GM23338 (cell line): ENCODE measurements at regions not wholly inside any gene's neighbourhood (a gene's known extent, or its start where the extent isn't known, plus 50 kb on each side); places are given as distances from the start of the nearest gene placed in this dataset.
"Not testable (repeated sequence)": the region's sequence is repeated elsewhere in the genome, so short reads cannot be mapped to it uniquely, and the experiment has no call there.

Experiments
- ATAC-seq: fragments of 200-7000 bp; cut with Tn5 transposase; 3 replicates; pipeline ENCODE4 v1.9.1; 2020
- DNase-seq: peaks from one replicate; pipeline ENCODE4 v3.0.0-alpha.2; 2015; ENCODE audit warnings: low spot score
- H2AFZ ChIP-seq: fragments of 200-600 bp; sonication (generic); 2 replicates; pipeline ENCODE4 v1.8.0; 2016; ENCODE audit warnings: antibody characterized with exemption, mild to moderate bottlenecking, moderate library complexity
- H3F3A ChIP-seq: fragments of 200-600 bp; sonication (generic); replicated peaks from 2 replicates; pipeline ENCODE4 v1.8.0; 2017; ENCODE audit warnings: antibody characterized with exemption, mixed run types, low read depth
- H3K27ac ChIP-seq: fragments of 200-600 bp; sonication (generic); 2 replicates; pipeline ENCODE4 v1.6.1; 2016; ENCODE audit warnings: low read depth
- H3K27me3 ChIP-seq: fragments of 200-600 bp; sonication (generic); 2 replicates; pipeline ENCODE4 v1.8.0; 2016; ENCODE audit warnings: mild to moderate bottlenecking, mixed run types, moderate library complexity; ENCODE audit not compliant: insufficient read depth
- H3K36me3 ChIP-seq: fragments of 200-600 bp; sonication (generic); 2 replicates; pipeline ENCODE4 v1.8.0; 2016; ENCODE audit warnings: mild to moderate bottlenecking; ENCODE audit not compliant: insufficient read depth
- H3K4me1 ChIP-seq: fragments of 200-600 bp; sonication (generic); 2 replicates; pipeline ENCODE4 v1.8.0; 2016; ENCODE audit warnings: mild to moderate bottlenecking, moderate library complexity; ENCODE audit not compliant: insufficient read depth
- H3K4me2 ChIP-seq: fragments of 200-600 bp; sonication (generic); 2 replicates; pipeline ENCODE4 v1.7.1; 2017; ENCODE audit warnings: mixed run types
- H3K4me3 ChIP-seq: fragments of 200-600 bp; sonication (generic); 2 replicates; pipeline ENCODE4 v1.6.1; 2016; ENCODE audit warnings: mixed run types
- H3K79me2 ChIP-seq: fragments of 200-600 bp; sonication (generic); replicated peaks from 2 replicates; pipeline ENCODE4 v1.8.0; 2017; ENCODE audit warnings: mild to moderate bottlenecking; ENCODE audit not compliant: insufficient read depth
- H3K9me2 ChIP-seq: fragments of 200-600 bp; sonication (generic); 2 replicates; pipeline ENCODE4 v1.8.0; 2017; ENCODE audit not compliant: insufficient read depth
- H4K20me1 ChIP-seq: fragments of 200-600 bp; sonication (generic); replicated peaks from 2 replicates; pipeline ENCODE4 v1.8.0; 2017; ENCODE audit warnings: mild to moderate bottlenecking; ENCODE audit not compliant: insufficient read depth
- H3K27ac Mint-ChIP-seq: 2 replicates; pipeline ENCODE4 v1.8.0; 2020; ENCODE audit warnings: inconsistent platforms, mild to moderate bottlenecking, moderate library complexity, mixed read lengths
- H3K27me3 Mint-ChIP-seq: 3 replicates; pipeline ENCODE4 v1.8.0; 2022; ENCODE audit warnings: low read depth, mild to moderate bottlenecking, moderate library complexity, mixed read lengths, inconsistent platforms; ENCODE audit not compliant: insufficient read depth, poor library complexity
- H3K36me3 Mint-ChIP-seq: 3 replicates; pipeline ENCODE4 v1.8.0; 2021; ENCODE audit warnings: low read depth, mild to moderate bottlenecking, inconsistent platforms, moderate library complexity, mixed read lengths
- H3K4me1 Mint-ChIP-seq: 3 replicates; pipeline ENCODE4 v1.8.0; 2020; ENCODE audit warnings: mild to moderate bottlenecking, inconsistent platforms, mixed read lengths
- H3K4me3 Mint-ChIP-seq: 3 replicates; pipeline ENCODE4 v1.8.0; 2021; ENCODE audit warnings: moderate library complexity, mild to moderate bottlenecking, inconsistent platforms, mixed read lengths
- H3K9me3 Mint-ChIP-seq: 3 replicates; pipeline ENCODE4 v1.8.0; 2020; ENCODE audit warnings: moderate library complexity, mild to moderate bottlenecking, inconsistent platforms, mixed read lengths
- EZH2 ChIP-seq: fragments of 200-600 bp; sonication (generic); IDR thresholded peaks from one replicate; pipeline ENCODE4 v1.8.0; 2017; ENCODE audit warnings: antibody characterized with exemption, mild to moderate bottlenecking, low read depth; ENCODE audit not compliant: unreplicated experiment
- EZH2phosphoT487 ChIP-seq: fragments of 200-600 bp; sonication (generic); IDR thresholded peaks from one replicate; pipeline ENCODE4 v1.8.1; 2018; ENCODE audit warnings: antibody characterized with exemption; ENCODE audit not compliant: unreplicated experiment
- NANOG ChIP-seq: IDR thresholded peaks from 2 replicates; pipeline ENCODE4 v1.6.1; 2016; ENCODE audit warnings: antibody characterized with exemption, borderline replicate concordance
- REST ChIP-seq: IDR thresholded peaks from one replicate; pipeline ENCODE4 v1.6.1; 2018; ENCODE audit warnings: antibody characterized with exemption; ENCODE audit not compliant: unreplicated experiment
- ZNF114 ChIP-seq: fragments of 250-450 bp; sonication (Bioruptor Pico); IDR thresholded peaks from 2 replicates; pipeline ENCODE4 v1.5.0; 2020; ENCODE audit warnings: mild to moderate bottlenecking, moderate library complexity
- ZNF331 ChIP-seq: fragments of 250-450 bp; sonication (Bioruptor Pico); IDR thresholded peaks from 2 replicates; pipeline ENCODE4 v1.5.0; 2020; ENCODE audit warnings: low read depth, mild to moderate bottlenecking, moderate library complexity
- ZNF462 ChIP-seq: fragments of 250-450 bp; sonication (Bioruptor Pico); IDR thresholded peaks from 2 replicates; pipeline ENCODE4 v1.5.0; 2020; ENCODE audit warnings: mild to moderate bottlenecking, moderate library complexity

- not testable (repeated sequence) for H3K9me2 ChIP-seq, H3K4me1 ChIP-seq, H3K4me3 ChIP-seq, H4K20me1 ChIP-seq, H3F3A ChIP-seq, H3K27me3 ChIP-seq, H3K27ac ChIP-seq, ATAC-seq, H3K4me3 Mint-ChIP-seq, H3K4me1 Mint-ChIP-seq, H3K27me3 Mint-ChIP-seq, H3K79me2 ChIP-seq, H3K27ac Mint-ChIP-seq, H2AFZ ChIP-seq, H3K36me3 ChIP-seq, H3K4me2 ChIP-seq, DNase-seq
- Mint-ChIP-seq H3K36me3 (peaks cover 26% of the 10 kb centered on the region), H3K9me3 (peaks cover 29% of the 10 kb centered on the region)
Measured at GRCh38 chr3:105149197-105149596, 217.5 kb upstream of the ALCAM start.

- H2AFZ ChIP-seq: no peak overlapping the region
- no peaks in the 10 kb centered on the region for H3K79me2 ChIP-seq
- peaks cover 3% of the 10 kb centered on the region for H3K27me3 Mint-ChIP-seq
- H3K4me1 ChIP-seq: peaks cover 22% of the 10 kb centered on the region
- peaks cover 25% of the 10 kb centered on the region for H3K4me1 Mint-ChIP-seq
- H3K4me2 ChIP-seq: no peak overlapping the region
- no peak for DNase-seq
- no peak overlapping the region for H3K4me3 ChIP-seq
- H3K27me3 ChIP-seq: no peaks in the 10 kb centered on the region
- no peaks in the 10 kb centered on the region for H3K36me3 ChIP-seq
- no peak for ATAC-seq
- H3K9me2 ChIP-seq: no peaks in the 10 kb centered on the region
- peaks cover 26% of the 10 kb centered on the region for H3K9me3 Mint-ChIP-seq
- no peak overlapping the region for H3K27ac Mint-ChIP-seq
- H3K36me3 Mint-ChIP-seq: peaks cover 20% of the 10 kb centered on the region
- H3K27ac ChIP-seq: no peak overlapping the region
- H3F3A ChIP-seq: no peaks in the 10 kb centered on the region
- H3K4me3 Mint-ChIP-seq: no peak overlapping the region
- H4K20me1 ChIP-seq: no peaks in the 10 kb centered on the region
- TF ChIP-seq NANOG (no peak), EZH2 (no peak), ZNF462 (CRISPR knock-in tag) (no peak), ZNF331 (CRISPR knock-in tag) (no peak), ZNF114 (CRISPR knock-in tag) (no peak), EZH2phosphoT487 (no peak), REST (no peak)
Measured at GRCh38 chr3:105152987-105153386, 213.7 kb upstream of the ALCAM start.
